Ovary (tissue), 7 donors: ENCODE measurements at regions not wholly inside any gene's neighbourhood (a gene's known extent, or its start where the extent isn't known, plus 50 kb on each side); places are given as distances from the start of the nearest gene placed in this dataset.

Experiments used
- DNase-seq, 5 donors: peaks; one replicate each; pipeline ENCODE4 v3.0.0-alpha.2; 2019 to 2020
- H3K27ac ChIP-seq, 2 donors: fragments of 200-600 bp; one replicate each; pipeline versions ENCODE4 v1.5.1 to v1.8.0; 2019 to 2022
- H3K27me3 ChIP-seq: fragments of 200-600 bp; one replicate; pipeline ENCODE4 v1.8.0; 2022
- H3K36me3 ChIP-seq: fragments of 200-600 bp; sonication (generic); one replicate; pipeline ENCODE4 v1.5.1; 2019
- H3K4me1 ChIP-seq: one replicate; pipeline ENCODE4 v1.8.1; 2013; ENCODE audit warnings: mild to moderate bottlenecking, moderate library complexity; ENCODE audit not compliant: insufficient read depth
- H3K4me3 ChIP-seq: fragments of 200-600 bp; sonication (generic); one replicate; pipeline ENCODE4 v1.5.1; 2017
- H3K9me3 ChIP-seq, 2 donors: fragments of 200-600 bp in 1 of 2; sonication (generic) in 1 of 2; one replicate each; pipeline versions ENCODE4 v1.5.1 to v1.8.1; 2013 to 2019; ENCODE audit warnings: mild to moderate bottlenecking in 1 of 2, moderate library complexity in 1 of 2
- EP300 ChIP-seq: sonication (generic); formaldehyde crosslinking; IDR thresholded peaks from one replicate; pipeline ENCODE4 v1.6.1; 2017; ENCODE audit warnings: antibody characterized with exemption
- POLR2A ChIP-seq: fragments of 450-650 bp; IDR thresholded peaks from one replicate; pipeline ENCODE4 v1.6.1; 2017; ENCODE audit warnings: antibody characterized with exemption, mild to moderate bottlenecking, moderate library complexity
- WGBS, 3 donors: extraction: QIAGEN DNeasy Blood & Tissue Kit in 1 of 3; methylation state at CpG; one replicate each; pipeline versions ENCODE4 v1.1.5 to v1.1.7; 2013 to 2017; 5-methylcytosine and 5-hydroxymethylcytosine counted together
- intact Hi-C, 4 donors: fragments of 100-400 bp; cut with DNase I; formaldehyde crosslinking; loops; one replicate each; pipeline versions ENCODE4 v1.11.0 to v1.15.1; 2022 to 2023
- TF ChIP-seq, protein P1 (sequence below), 3 donors: fragments of 450-650 bp in 2 of 3; fragments of 200-600 bp in 1 of 3; IDR thresholded peaks; one replicate each; pipeline versions ENCODE4 v1.5.1 to v1.8.0; 2016 to 2022; ENCODE audit warnings: antibody characterized with exemption in 3 of 3, mild to moderate bottlenecking in 1 of 3
- donor health status: DM: no; HTN: no; CAD: no; lungs with moderate emphysema.
- donor health status: DM: no; HTN: no; CAD: no.
- donor health status: Bipolar disorder and iron deficiency.
- donor health status: DM: no; HTN: no; CAD: no.
- donor health status: DM: yes; HTN: yes; CAD: no.

GRCh38 chr4:181564625-181565024 is 678.6 kb upstream of the TENM3 start:
- Histone ChIP-seq H3K36me3 (no peaks in the 10 kb centered on the region), H3K4me3 (no peak overlapping the region), H3K4me1 (no peaks in the 10 kb centered on the region), H3K9me3 (no peaks in the 10 kb centered on the region), H3K27me3 (no peaks in the 10 kb centered on the region), H3K27ac (no peak overlapping the region)
- no peak for TF ChIP-seq EP300
- no peak for TF ChIP-seq POLR2A
- TF ChIP-seq, protein P1, sequence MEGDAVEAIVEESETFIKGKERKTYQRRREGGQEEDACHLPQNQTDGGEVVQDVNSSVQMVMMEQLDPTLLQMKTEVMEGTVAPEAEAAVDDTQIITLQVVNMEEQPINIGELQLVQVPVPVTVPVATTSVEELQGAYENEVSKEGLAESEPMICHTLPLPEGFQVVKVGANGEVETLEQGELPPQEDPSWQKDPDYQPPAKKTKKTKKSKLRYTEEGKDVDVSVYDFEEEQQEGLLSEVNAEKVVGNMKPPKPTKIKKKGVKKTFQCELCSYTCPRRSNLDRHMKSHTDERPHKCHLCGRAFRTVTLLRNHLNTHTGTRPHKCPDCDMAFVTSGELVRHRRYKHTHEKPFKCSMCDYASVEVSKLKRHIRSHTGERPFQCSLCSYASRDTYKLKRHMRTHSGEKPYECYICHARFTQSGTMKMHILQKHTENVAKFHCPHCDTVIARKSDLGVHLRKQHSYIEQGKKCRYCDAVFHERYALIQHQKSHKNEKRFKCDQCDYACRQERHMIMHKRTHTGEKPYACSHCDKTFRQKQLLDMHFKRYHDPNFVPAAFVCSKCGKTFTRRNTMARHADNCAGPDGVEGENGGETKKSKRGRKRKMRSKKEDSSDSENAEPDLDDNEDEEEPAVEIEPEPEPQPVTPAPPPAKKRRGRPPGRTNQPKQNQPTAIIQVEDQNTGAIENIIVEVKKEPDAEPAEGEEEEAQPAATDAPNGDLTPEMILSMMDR (IDR thresholded peaks at IDR 0.05) = no peak
- no peak for DNase-seq
- intact Hi-C loops = no loop called here
- 60 to 74% (median 61%) methylated on average over 6 of the region's 6 CpGs for WGBS, 3 donors

GRCh38 chr4:181566490-181566889 is 676.7 kb upstream of the TENM3 start:
- Histone ChIP-seq H3K4me1 (no peaks in the 10 kb centered on the region), H3K27me3 (no peaks in the 10 kb centered on the region), H3K36me3 (no peaks in the 10 kb centered on the region), H3K4me3 (no peak overlapping the region), H3K27ac (no peak overlapping the region), H3K9me3 (no peaks in the 10 kb centered on the region)
- intact Hi-C loops = no loop called here
- no peak for TF ChIP-seq POLR2A
- TF ChIP-seq EP300 = no peak
- TF ChIP-seq, protein P1 (IDR thresholded peaks at IDR 0.05) = no peak
- WGBS, 3 donors = 13 to 20% (median 15%) methylated on average over 7 of the region's 7 CpGs
- DNase-seq = no peak

DNA sequence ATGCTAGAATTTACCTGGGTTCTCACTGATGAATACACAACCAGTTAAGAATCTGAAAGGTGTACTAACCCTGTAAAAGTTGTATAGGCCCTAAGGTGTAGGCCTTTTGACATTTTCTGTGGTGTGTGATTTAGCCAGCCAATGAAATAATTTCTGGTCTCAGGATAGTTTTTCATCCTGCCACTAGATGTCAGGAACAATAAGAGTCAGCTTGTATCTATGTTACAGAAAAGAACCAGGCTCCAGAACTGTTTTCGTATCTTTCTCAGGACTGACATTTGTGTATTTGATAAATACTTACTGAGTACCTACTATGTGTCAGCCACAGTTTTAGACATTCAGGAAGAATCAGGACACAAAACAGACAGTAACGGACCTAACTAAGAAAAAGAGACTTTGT is 673.6 kb upstream of the TENM3 start:
- Histone ChIP-seq H3K4me3 (no peak overlapping the region), H3K36me3 (no peaks in the 10 kb centered on the region), H3K4me1 (no peaks in the 10 kb centered on the region), H3K27ac (no peak overlapping the region), H3K27me3 (no peaks in the 10 kb centered on the region), H3K9me3 (no peaks in the 10 kb centered on the region)
- WGBS, 3 donors = 56 to 63% (median 59%) methylated on average over 2 of the region's 2 CpGs
- no peak for DNase-seq
- TF ChIP-seq, protein P1 (IDR thresholded peaks at IDR 0.05) = no peak
- no peak for TF ChIP-seq POLR2A
- no peak for TF ChIP-seq EP300
- intact Hi-C loops = no loop called here

DNA sequence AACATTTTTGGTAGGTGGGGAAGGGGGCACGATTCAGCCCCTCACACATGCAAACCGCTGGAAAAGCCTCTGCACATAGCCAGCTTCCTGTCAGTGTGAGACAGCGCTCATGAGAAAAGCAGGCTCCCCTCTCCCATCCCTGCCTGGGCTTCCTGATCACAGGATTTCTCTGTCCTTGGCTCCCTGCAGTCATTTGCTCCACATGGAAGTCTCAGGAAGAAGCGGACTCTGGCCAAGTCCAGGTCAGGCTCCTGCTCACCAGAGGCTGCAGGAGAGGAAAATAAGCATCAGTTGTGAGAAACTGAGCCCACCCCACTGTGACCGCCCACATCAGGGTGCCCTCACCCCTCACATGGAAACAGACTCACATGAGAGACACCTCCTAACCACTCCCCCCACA is 664.3 kb upstream of the TENM3 start:
- H3K4me1 ChIP-seq = no peaks in the 10 kb centered on the region
- no peak overlapping the region for H3K27ac ChIP-seq
- no peak for DNase-seq
- no peak overlapping the region for H3K4me3 ChIP-seq
- H3K27me3 ChIP-seq = no peaks in the 10 kb centered on the region
- H3K9me3 ChIP-seq = no peaks in the 10 kb centered on the region
- intact Hi-C loops = no loop called here
- WGBS, 3 donors = 61 to 68% (median 64%) methylated on average over 5 of the region's 5 CpGs
- no peaks in the 10 kb centered on the region for H3K36me3 ChIP-seq
- TF ChIP-seq EP300 (no peak), POLR2A (no peak)
- TF ChIP-seq, protein P1 (IDR thresholded peaks at IDR 0.05) = no peak

- Histone ChIP-seq H3K4me1 (no peaks in the 10 kb centered on the region), H3K27me3 (no peaks in the 10 kb centered on the region), H3K27ac (no peak overlapping the region), H3K9me3 (no peaks in the 10 kb centered on the region), H3K36me3 (no peaks in the 10 kb centered on the region), H3K4me3 (no peak overlapping the region)
- intact Hi-C loops = no loop called here
- TF ChIP-seq POLR2A (no peak), EP300 (no peak)
- TF ChIP-seq, protein P1 (IDR thresholded peaks at IDR 0.05) = no peak
- no peak for DNase-seq
- WGBS, 3 donors = 76 to 89% (median 76%) methylated on average over 2 of the region's 2 CpGs
Observed at GRCh38 chr4:181579486-181579885, 663.7 kb upstream of the TENM3 start.
